SK-N-SH treated with all-trans-retinoic acid at 6 μM for 48 hours (cell line): ENCODE measurements at regions not wholly inside any gene's neighbourhood (a gene's known extent, or its start where the extent isn't known, plus 50 kb on each side); places are given as distances from the start of the nearest gene placed in this dataset.

Source experiments
- ARNTL ChIP-seq: fragments of 450-650 bp; formaldehyde crosslinking; IDR thresholded peaks from 2 replicates; pipeline ENCODE4 v1.5.0; 2020; ENCODE audit warnings: low read depth, mild to moderate bottlenecking, moderate library complexity, borderline replicate concordance
- CSDC2 ChIP-seq: fragments of 250-450 bp; sonication (Bioruptor Pico); IDR thresholded peaks from 2 replicates; pipeline ENCODE4 v1.5.0; 2020; ENCODE audit warnings: mild to moderate bottlenecking, moderate library complexity
- OSR1 ChIP-seq: fragments of 250-450 bp; sonication (Bioruptor Pico); IDR thresholded peaks from 2 replicates; pipeline ENCODE4 v1.8.0; 2022; ENCODE audit warnings: moderate library complexity, mild to moderate bottlenecking, inconsistent platforms
- POU6F1 ChIP-seq: fragments of 250-450 bp; sonication (Bioruptor Pico); IDR thresholded peaks from 2 replicates; pipeline ENCODE4 v1.8.0; 2021; ENCODE audit warnings: low read depth, mild to moderate bottlenecking, moderate library complexity, borderline replicate concordance
- PPARA ChIP-seq: fragments of 250-450 bp; sonication (Bioruptor Pico); IDR thresholded peaks from 2 replicates; pipeline ENCODE4 v1.5.0; 2020; ENCODE audit warnings: mild to moderate bottlenecking, borderline replicate concordance
- RARB ChIP-seq: fragments of 250-450 bp; sonication (Bioruptor Pico); IDR thresholded peaks from 2 replicates; pipeline ENCODE4 v1.8.0; 2021; ENCODE audit warnings: mild to moderate bottlenecking, moderate library complexity
- TCF4 ChIP-seq: fragments of 250-450 bp; sonication (Bioruptor Pico); IDR thresholded peaks from 2 replicates; pipeline ENCODE4 v1.8.0; 2021; ENCODE audit warnings: mild to moderate bottlenecking, moderate library complexity, borderline replicate concordance
- ZFP30 ChIP-seq: fragments of 450-650 bp; formaldehyde crosslinking; IDR thresholded peaks from 2 replicates; pipeline ENCODE4 v1.5.0; 2022; ENCODE audit warnings: mild to moderate bottlenecking, moderate library complexity
- ZNF70 ChIP-seq: fragments of 450-650 bp; formaldehyde crosslinking; IDR thresholded peaks from 2 replicates; pipeline ENCODE4 v1.5.0; 2020; ENCODE audit warnings: mild to moderate bottlenecking, moderate library complexity
- ZNF8 ChIP-seq: fragments of 450-650 bp; formaldehyde crosslinking; IDR thresholded peaks from 2 replicates; pipeline ENCODE4 v1.5.0; 2020; ENCODE audit warnings: mild to moderate bottlenecking, moderate library complexity
- TF ChIP-seq, protein P1 (sequence below): fragments of 250-450 bp; sonication (Bioruptor Pico); IDR thresholded peaks from 2 replicates; pipeline ENCODE4 v1.5.1; 2020; ENCODE audit warnings: low read depth, mild to moderate bottlenecking, moderate library complexity
- TF ChIP-seq, protein P2 (sequence below): fragments of 250-450 bp; sonication (Bioruptor Pico); IDR thresholded peaks from 2 replicates; pipeline ENCODE4 v1.5.0; 2020; ENCODE audit warnings: mild to moderate bottlenecking, moderate library complexity

GRCh38 chr11:96696731-96697130 lies 306.9 kb downstream of the JRKL start:
- TF ChIP-seq CSDC2 (CRISPR knock-in tag) (no peak), PPARA (CRISPR knock-in tag) (no peak), POU6F1 (CRISPR knock-in tag) (no peak), OSR1 (CRISPR knock-in tag) (no peak), RARB (CRISPR knock-in tag) (no peak), TCF4 (CRISPR knock-in tag) (no peak), ARNTL (CRISPR knock-in tag) (no peak), ZFP30 (no peak), ZNF8 (CRISPR knock-in tag) (no peak), ZNF70 (CRISPR knock-in tag) (no peak)
- TF ChIP-seq, protein P1, sequence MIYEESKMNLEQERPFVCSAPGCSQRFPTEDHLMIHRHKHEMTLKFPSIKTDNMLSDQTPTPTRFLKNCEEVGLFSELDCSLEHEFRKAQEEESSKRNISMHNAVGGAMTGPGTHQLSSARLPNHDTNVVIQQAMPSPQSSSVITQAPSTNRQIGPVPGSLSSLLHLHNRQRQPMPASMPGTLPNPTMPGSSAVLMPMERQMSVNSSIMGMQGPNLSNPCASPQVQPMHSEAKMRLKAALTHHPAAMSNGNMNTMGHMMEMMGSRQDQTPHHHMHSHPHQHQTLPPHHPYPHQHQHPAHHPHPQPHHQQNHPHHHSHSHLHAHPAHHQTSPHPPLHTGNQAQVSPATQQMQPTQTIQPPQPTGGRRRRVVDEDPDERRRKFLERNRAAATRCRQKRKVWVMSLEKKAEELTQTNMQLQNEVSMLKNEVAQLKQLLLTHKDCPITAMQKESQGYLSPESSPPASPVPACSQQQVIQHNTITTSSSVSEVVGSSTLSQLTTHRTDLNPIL (CRISPR knock-in tag): no peak
- TF ChIP-seq, protein P2, sequence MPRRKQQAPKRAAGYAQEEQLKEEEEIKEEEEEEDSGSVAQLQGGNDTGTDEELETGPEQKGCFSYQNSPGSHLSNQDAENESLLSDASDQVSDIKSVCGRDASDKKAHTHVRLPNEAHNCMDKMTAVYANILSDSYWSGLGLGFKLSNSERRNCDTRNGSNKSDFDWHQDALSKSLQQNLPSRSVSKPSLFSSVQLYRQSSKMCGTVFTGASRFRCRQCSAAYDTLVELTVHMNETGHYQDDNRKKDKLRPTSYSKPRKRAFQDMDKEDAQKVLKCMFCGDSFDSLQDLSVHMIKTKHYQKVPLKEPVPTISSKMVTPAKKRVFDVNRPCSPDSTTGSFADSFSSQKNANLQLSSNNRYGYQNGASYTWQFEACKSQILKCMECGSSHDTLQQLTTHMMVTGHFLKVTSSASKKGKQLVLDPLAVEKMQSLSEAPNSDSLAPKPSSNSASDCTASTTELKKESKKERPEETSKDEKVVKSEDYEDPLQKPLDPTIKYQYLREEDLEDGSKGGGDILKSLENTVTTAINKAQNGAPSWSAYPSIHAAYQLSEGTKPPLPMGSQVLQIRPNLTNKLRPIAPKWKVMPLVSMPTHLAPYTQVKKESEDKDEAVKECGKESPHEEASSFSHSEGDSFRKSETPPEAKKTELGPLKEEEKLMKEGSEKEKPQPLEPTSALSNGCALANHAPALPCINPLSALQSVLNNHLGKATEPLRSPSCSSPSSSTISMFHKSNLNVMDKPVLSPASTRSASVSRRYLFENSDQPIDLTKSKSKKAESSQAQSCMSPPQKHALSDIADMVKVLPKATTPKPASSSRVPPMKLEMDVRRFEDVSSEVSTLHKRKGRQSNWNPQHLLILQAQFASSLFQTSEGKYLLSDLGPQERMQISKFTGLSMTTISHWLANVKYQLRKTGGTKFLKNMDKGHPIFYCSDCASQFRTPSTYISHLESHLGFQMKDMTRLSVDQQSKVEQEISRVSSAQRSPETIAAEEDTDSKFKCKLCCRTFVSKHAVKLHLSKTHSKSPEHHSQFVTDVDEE (CRISPR knock-in tag): no peak
